ENCODE measurements at regions not wholly inside any gene's neighbourhood (a gene's known extent, or its start where the extent isn't known, plus 50 kb on each side); places are given as distances from the start of the nearest gene placed in this dataset.

- no peaks in the 10 kb centered on the region for H3K36me3 ChIP-seq (ENCODE audit: control insufficient read depth in 2 of 3, insufficient read depth in 3 of 3, low read length in 3 of 3)
- DNase-seq (no peak), ATAC-seq (no peak)
- H3K4me3 Mint-ChIP-seq = no peak overlapping the region
- H3K4me3 ChIP-seq (ENCODE audit: low read length) = no peak overlapping the region
- peaks cover 0 to 3% (median 0%) of the 10 kb centered on the region in 5 donors for H3K36me3 Mint-ChIP-seq
- no peak overlapping the region for H3K27ac Mint-ChIP-seq
- H3K27me3 ChIP-seq (ENCODE audit: control insufficient read depth in 2 of 2, insufficient read depth in 2 of 2, low read length in 2 of 2) = peaks cover 0 to 4% of the 10 kb centered on the region in 2 donors
- no peaks in the 10 kb centered on the region for H3K9me3 ChIP-seq (ENCODE audit: control insufficient read depth in 2 of 3, low read length in 3 of 3)
- H3K27me3 Mint-ChIP-seq = peaks cover 0 to 11% (median 0%) of the 10 kb centered on the region in 5 donors
- H3K27ac ChIP-seq (ENCODE audit: low read depth, low read length) = no peak overlapping the region
- intact Hi-C loops (cut with micrococcal nuclease) = no loop called here
- CTCF ChIA-PET = no interaction called here
- H3K4me1 ChIP-seq (ENCODE audit: control insufficient read depth in 2 of 2, insufficient read depth in 2 of 2, low read length in 2 of 2) = no peaks in the 10 kb centered on the region
- H3K4me1 Mint-ChIP-seq = no peaks in the 10 kb centered on the region
- POLR2A ChIA-PET = no interaction called here
- peaks cover 0 to 2% (median 0%) of the 10 kb centered on the region in 11 donors for H3K9me3 Mint-ChIP-seq
These were observed 50.0 kb upstream of the CNR1 start for GRCh38 chr6:88216182-88216581.
